GDM1 (cell line): ENCODE measurements at regions not wholly inside any gene's neighbourhood (a gene's known extent, or its start where the extent isn't known, plus 50 kb on each side); places are given as distances from the start of the nearest gene placed in this dataset.
A peak's percentile ranks its signal among the peaks of the same experiment; 100 is the strongest.
"Not testable (repeated sequence)": the region's sequence is repeated elsewhere in the genome, so short reads cannot be mapped to it uniquely, and the experiment has no call there.

Experiments used
- DNase-seq: peaks from one replicate; lab custom pipeline; 2025; lab: John Stamatoyannopoulos, UW

- no peak for DNase-seq
These were observed 135.0 kb downstream of the B3GNT2 start for GRCh38 chr2:62330959-62331358.

DNA sequence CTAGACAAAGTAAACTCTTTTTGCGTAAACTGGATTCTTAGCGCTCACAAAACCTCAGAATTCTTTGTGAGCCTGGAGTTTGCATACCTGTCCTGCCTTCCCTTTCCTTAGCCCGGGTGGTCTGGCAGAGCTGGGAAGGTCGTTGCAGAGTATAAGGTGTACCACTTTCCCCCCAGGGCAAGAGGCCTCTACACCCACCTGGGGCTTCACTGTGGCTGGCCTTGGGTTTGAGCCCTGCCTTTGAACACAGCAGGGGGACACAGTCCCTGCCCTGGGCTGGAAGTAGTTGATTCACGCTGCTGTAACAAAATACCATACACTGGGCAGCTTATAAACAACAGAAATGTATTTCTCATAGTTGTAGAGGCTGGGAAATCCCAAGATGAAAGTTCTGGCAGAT lies 133.9 kb downstream of the B3GNT2 start:
- DNase-seq: no peak

DNA sequence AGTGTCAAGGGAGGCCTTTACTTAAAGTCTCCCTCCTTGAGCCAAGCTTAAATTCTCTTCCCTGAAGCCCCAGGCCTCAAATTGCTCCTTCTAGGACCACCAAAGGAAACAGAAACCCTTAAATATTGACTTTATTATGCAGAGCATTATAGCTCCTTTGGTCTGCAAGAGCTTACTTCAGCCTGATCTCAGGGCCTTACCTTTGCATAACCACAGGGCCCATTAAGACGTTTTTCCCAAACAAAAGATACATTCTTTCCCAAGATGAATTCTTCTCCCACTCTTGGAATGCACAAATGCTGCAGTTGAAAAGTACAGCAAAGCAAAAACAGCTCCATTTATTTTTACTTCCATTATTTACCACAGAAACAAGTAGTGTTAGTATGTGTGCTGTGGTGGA lies 130.8 kb downstream of the B3GNT2 start:
- no peak for DNase-seq

GRCh38 chr2:62325398-62325797 lies 129.5 kb downstream of the B3GNT2 start:
- DNase-seq: no peak

DNA sequence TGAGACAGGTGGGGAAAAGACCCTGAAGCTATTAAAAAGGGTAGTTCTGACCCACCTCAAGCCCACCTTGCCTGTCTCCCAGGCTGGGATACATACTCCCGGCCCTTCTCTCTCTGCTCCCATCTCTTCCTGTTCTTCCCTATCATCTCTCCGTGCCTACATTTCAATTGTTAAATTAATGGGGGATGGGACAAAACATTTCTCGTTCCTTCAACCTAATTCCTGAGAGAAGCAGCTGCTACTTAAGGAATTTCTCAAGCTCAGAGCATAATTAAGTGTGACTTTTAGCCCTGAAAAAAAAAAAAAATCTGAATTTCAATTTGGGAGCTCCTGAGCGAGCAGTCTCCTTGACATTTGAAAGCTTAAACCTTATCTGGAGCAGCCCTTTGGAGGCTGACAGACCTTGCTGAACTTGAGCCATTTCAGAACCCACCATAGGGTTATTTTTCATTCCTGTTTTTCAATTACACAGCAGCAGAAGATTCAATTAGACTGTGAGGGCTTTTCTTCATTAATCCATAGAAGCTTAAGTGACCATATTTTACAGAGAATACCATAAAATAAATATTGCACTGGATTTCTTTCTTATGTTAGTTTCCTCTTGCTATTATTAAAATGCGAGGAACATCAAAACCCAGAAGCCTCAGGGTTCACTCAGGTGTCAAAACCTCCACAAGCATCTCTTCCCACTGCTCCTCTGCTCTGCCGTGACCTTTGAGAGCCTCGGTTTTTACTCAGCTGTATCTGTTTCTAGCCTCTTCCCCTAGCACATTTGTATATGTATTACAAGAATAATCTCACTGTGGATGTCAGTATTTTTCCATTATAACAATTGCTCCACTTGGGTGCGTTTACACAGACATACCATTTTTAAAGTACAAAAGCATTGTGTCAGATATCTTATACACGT lies 125.7 kb downstream of the B3GNT2 start:
- no peak for DNase-seq

- no peak for DNase-seq
These were observed 124.9 kb downstream of the B3GNT2 start for GRCh38 chr2:62320657-62321357.

DNA sequence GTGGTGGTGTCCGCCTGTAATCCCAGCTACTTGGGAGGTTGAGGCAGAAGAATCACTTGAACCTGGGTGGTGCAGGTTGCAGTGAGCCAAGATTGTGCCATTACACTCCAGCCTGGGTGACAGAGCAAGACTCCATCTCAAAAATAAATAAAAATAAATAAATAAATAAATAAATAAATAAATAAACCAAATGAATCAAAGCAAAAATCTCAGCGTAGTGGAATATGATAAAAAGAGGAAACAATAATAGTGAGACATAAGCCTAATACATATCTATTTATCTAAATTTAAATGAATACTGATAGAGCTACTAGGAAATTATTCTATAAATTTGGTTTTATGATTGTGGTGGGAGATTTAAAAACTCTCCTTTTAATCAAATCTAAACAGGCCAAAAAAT lies 124.2 kb downstream of the B3GNT2 start:
- not testable (repeated sequence) for DNase-seq

- no peak for DNase-seq
These were observed 123.2 kb downstream of the B3GNT2 start for GRCh38 chr2:62319070-62319469.

DNA sequence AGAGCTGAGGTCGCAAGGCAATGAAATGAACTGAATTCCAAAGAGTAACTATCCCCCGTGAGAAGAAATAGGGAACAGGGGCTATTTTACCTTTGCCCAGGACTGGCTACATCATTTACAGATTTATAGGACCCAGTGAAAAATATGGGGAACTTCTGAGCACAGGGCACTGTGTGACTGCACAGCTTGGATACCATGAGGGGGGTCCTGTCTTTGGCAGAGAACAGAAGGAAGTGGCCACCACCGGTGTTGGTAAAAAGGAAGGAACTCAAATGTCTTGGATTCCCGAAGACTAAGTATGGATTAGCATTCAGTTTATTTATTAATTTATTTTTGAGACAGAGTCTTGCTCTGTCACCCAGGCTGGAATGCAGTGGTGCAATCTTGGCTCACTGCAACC lies 119.6 kb downstream of the B3GNT2 start:
- no peak for DNase-seq

GRCh38 chr2:62314291-62314690 lies 118.4 kb downstream of the B3GNT2 start:
- DNase-seq: no peak

GRCh38 chr2:62313449-62314227 lies 117.7 kb downstream of the B3GNT2 start:
- DNase-seq: peak; percentile 67

DNA sequence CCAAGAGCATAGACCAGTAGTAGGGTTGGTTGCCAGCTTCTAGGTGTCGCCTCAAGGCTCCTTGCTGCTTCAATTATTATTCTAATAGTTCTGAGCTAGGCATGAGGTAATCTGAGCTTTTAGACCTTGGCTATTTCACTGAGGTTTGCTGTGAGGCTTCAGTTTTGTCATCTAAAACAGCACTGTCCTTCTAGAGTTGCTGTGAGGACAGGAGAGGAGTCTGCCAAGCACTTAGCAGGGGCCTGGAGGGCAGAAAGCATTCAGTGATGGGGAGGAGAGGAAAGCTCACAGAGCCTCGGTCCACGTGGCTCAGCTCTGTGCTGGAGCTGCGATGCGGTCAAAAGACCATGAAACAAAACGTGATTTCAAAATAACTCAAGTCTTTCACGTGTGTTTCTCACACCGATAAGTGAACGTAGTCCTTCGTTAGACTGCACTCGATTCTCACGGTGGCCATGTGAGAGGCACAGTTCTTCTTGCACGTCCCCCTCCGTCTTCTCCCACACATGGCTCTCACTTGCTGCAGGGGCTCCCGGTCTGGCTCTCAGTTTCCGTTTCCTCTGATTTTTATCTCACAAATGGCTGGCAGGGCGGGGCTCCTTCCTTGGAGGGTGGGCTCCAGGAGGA lies 113.7 kb downstream of the B3GNT2 start:
- peak; percentile 49 for DNase-seq

GRCh38 chr2:62309081-62309464 lies 113.2 kb downstream of the B3GNT2 start:
- DNase-seq: no peak

GRCh38 chr2:62307469-62308389 lies 111.8 kb downstream of the B3GNT2 start:
- DNase-seq: no peak

DNA sequence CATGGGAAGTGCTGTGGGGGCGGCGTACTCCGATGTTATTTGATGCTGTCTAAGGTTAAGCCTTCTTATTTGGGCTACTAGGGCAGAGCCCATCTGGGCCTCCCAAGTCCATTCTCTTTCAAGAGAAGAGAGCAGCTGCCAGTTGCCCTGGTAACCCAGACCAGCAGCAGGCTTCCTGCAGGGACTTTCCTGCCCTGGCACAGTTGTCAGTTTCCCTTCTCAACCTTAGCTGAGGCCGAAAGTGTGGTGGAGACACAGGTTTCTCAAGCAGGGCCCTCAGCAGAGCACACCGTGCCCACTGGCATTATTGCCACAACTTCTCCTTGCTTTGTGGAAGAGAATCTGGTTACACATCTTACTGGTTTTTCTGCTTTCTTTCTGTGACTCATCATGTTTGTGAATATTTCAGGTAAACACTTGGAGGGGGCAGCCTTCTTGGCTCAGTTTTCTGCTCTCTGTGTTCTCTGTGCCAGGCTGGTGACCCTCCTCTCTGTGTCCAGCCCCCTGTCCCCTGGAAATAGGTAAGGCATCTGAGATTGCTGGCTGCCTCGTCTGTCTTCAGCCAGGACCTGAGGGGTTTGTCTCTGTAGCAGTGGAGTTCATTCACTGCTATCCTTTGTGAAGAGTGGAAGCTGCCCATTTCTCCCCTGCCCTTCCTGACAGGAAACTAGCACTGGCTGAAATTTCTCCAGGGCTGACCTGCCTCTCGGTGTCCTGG lies 111.0 kb downstream of the B3GNT2 start:
- no peak for DNase-seq

- DNase-seq: peak; percentile 62
These were observed 109.7 kb downstream of the B3GNT2 start for GRCh38 chr2:62305421-62306176.

DNA sequence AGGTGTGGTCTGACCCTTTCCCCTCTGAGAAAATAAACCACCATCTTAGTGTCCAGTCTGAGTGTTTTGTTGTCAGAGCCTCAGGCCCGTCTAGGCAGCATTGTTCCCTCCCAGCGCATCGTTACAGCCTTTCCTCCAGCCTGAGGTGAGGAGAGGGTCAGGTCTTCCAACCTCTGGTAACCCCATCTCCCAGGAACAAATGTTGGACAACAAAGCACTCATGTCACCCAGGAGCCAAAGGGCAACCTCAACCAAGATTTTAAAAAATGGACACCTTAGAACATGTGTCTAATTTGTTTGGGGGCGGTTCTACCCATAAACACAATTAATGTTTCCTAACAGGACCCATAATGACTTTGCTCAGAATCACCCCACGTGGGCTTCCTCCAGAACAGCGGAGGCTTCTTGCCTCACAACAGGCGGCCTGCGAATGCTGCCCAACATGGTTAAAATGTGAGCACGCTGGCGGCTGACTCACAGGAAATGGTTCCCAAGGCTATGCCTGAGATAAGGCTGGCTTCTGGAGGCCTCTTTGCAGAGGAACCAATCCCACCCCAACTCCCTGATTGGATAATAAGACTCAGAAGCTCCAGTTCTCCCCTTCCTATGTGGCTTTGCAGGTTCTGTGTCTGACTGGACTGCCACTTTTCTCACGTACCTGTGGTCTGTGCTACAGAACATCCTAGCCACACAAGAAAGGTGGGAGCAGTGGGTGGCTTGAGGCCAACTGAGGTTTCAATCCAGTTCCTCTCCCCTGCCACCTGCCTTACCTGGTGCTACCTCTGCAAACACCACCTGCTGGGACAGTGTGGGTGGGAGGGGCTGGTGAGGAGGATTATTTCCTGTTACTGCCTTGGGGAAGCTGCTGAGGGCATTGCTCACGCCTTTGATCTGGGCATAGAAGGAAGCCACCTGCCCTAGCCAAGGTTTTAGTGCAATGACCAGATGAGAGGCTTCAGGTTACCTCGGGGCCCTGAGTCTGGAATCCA lies 108.8 kb downstream of the B3GNT2 start:
- peak; percentile 94 for DNase-seq

- no peak for DNase-seq
These were observed 107.9 kb downstream of the B3GNT2 start for GRCh38 chr2:62303788-62304187.
